HEK293 (cell line): ENCODE measurements at regions not wholly inside any gene's neighbourhood (a gene's known extent, or its start where the extent isn't known, plus 50 kb on each side); places are given as distances from the start of the nearest gene placed in this dataset.

Experiments used
- GLIS2 ChIP-seq: fragments of 450-650 bp; formaldehyde crosslinking; IDR thresholded peaks from 2 replicates; pipeline ENCODE4 v1.5.1; 2016; ENCODE audit warnings: missing biosample characterization, missing genetic modification characterization
- RBAK ChIP-seq: fragments of 450-650 bp; formaldehyde crosslinking; IDR thresholded peaks from 2 replicates; pipeline ENCODE4 v1.5.1; 2016; ENCODE audit warnings: missing biosample characterization, missing genetic modification characterization
- ZNF174 ChIP-seq: fragments of 450-650 bp; formaldehyde crosslinking; IDR thresholded peaks from 2 replicates; pipeline ENCODE4 v1.5.0; 2017; ENCODE audit warnings: missing biosample characterization, mild to moderate bottlenecking, missing genetic modification characterization
- ZNF423 ChIP-seq: fragments of 450-650 bp; formaldehyde crosslinking; IDR thresholded peaks from 2 replicates; pipeline ENCODE4 v1.5.1; 2016; ENCODE audit warnings: missing biosample characterization, missing genetic modification characterization
- TF ChIP-seq, protein P1 (sequence below): fragments of 450-650 bp; formaldehyde crosslinking; IDR thresholded peaks from 2 replicates; pipeline ENCODE4 v1.5.1; 2016; ENCODE audit warnings: missing biosample characterization, missing genetic modification characterization
- TF ChIP-seq, protein P2 (sequence below): fragments of 450-650 bp; formaldehyde crosslinking; IDR thresholded peaks from 2 replicates; pipeline ENCODE4 v1.5.1; 2016; ENCODE audit warnings: missing biosample characterization, missing genetic modification characterization
- TF ChIP-seq, protein P3 (sequence below): fragments of 450-650 bp; formaldehyde crosslinking; IDR thresholded peaks from 2 replicates; pipeline ENCODE4 v1.5.1; 2016; ENCODE audit warnings: missing biosample characterization, missing genetic modification characterization

DNA sequence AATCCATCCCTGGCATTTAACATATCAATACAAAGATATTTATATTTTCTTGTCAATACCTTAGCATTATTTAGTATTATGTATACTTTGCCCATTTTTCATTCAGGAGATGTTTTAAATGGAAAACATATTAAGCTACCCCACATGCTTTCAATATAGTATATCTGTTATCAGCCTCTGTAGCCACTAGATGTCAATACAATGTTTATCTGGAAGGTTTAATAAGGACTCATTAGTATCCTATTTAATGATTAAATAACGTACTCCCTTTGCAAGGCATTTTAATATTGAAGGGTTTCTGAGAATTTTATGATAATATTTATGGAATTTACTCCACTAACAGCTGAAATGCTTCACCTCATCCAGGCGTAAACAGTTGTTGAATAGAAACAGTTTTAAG, 329.5 kb upstream of the ADGRL2 start:
- TF ChIP-seq ZNF174 (tag by site-specific recombination) (no peak), GLIS2 (tag by site-specific recombination) (no peak), ZNF423 (no peak), RBAK (no peak)
- TF ChIP-seq, protein P1, sequence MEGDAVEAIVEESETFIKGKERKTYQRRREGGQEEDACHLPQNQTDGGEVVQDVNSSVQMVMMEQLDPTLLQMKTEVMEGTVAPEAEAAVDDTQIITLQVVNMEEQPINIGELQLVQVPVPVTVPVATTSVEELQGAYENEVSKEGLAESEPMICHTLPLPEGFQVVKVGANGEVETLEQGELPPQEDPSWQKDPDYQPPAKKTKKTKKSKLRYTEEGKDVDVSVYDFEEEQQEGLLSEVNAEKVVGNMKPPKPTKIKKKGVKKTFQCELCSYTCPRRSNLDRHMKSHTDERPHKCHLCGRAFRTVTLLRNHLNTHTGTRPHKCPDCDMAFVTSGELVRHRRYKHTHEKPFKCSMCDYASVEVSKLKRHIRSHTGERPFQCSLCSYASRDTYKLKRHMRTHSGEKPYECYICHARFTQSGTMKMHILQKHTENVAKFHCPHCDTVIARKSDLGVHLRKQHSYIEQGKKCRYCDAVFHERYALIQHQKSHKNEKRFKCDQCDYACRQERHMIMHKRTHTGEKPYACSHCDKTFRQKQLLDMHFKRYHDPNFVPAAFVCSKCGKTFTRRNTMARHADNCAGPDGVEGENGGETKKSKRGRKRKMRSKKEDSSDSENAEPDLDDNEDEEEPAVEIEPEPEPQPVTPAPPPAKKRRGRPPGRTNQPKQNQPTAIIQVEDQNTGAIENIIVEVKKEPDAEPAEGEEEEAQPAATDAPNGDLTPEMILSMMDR (tag by site-specific recombination), result no peak
- TF ChIP-seq, protein P2, sequence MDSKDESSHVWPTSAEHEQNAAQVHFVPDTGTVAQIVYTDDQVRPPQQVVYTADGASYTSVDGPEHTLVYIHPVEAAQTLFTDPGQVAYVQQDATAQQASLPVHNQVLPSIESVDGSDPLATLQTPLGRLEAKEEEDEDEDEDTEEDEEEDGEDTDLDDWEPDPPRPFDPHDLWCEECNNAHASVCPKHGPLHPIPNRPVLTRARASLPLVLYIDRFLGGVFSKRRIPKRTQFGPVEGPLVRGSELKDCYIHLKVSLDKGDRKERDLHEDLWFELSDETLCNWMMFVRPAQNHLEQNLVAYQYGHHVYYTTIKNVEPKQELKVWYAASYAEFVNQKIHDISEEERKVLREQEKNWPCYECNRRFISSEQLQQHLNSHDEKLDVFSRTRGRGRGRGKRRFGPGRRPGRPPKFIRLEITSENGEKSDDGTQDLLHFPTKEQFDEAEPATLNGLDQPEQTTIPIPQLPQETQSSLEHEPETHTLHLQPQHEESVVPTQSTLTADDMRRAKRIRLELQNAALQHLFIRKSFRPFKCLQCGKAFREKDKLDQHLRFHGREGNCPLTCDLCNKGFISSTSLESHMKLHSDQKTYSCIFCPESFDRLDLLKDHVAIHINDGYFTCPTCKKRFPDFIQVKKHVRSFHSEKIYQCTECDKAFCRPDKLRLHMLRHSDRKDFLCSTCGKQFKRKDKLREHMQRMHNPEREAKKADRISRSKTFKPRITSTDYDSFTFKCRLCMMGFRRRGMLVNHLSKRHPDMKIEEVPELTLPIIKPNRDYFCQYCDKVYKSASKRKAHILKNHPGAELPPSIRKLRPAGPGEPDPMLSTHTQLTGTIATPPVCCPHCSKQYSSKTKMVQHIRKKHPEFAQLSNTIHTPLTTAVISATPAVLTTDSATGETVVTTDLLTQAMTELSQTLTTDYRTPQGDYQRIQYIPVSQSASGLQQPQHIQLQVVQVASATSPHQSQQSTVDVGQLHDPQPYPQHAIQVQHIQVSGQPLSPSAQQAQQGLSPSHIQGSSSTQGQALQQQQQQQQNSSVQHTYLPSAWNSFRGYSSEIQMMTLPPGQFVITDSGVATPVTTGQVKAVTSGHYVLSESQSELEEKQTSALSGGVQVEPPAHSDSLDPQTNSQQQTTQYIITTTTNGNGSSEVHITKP (tag by site-specific recombination), result no peak
- TF ChIP-seq, protein P3, sequence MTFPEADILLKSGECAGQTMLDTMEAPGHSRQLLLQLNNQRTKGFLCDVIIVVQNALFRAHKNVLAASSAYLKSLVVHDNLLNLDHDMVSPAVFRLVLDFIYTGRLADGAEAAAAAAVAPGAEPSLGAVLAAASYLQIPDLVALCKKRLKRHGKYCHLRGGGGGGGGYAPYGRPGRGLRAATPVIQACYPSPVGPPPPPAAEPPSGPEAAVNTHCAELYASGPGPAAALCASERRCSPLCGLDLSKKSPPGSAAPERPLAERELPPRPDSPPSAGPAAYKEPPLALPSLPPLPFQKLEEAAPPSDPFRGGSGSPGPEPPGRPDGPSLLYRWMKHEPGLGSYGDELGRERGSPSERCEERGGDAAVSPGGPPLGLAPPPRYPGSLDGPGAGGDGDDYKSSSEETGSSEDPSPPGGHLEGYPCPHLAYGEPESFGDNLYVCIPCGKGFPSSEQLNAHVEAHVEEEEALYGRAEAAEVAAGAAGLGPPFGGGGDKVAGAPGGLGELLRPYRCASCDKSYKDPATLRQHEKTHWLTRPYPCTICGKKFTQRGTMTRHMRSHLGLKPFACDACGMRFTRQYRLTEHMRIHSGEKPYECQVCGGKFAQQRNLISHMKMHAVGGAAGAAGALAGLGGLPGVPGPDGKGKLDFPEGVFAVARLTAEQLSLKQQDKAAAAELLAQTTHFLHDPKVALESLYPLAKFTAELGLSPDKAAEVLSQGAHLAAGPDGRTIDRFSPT (tag by site-specific recombination), result no peak
